Fibroblast of lung (primary cell): ENCODE measurements at regions not wholly inside any gene's neighbourhood (a gene's known extent, or its start where the extent isn't known, plus 50 kb on each side); places are given as distances from the start of the nearest gene placed in this dataset.

Source experiments
- DNase-seq, 2 donors: peaks; one replicate each; pipeline versions ENCODE4 v3.0.0 to v3.0.0-alpha.2; 2010; ENCODE audit warnings: low read depth in 2 of 2
- H2AFZ ChIP-seq: 2 replicates; pipeline ENCODE4 v1.5.1; 2012; ENCODE audit warnings: low read length, control low read depth, inconsistent platforms
- H3K27ac ChIP-seq: 2 replicates; pipeline ENCODE4 v1.5.1; 2011; ENCODE audit warnings: low read length, control low read depth; ENCODE audit not compliant: insufficient read depth
- H3K27me3 ChIP-seq: 2 replicates; pipeline ENCODE4 v1.5.1; 2011; ENCODE audit warnings: mild to moderate bottlenecking, low read length; ENCODE audit not compliant: control insufficient read depth, insufficient read depth
- H3K36me3 ChIP-seq: 2 replicates; pipeline ENCODE4 v1.5.1; 2011; ENCODE audit warnings: low read length; ENCODE audit not compliant: control insufficient read depth, insufficient read depth
- H3K4me1 ChIP-seq: 2 replicates; pipeline ENCODE4 v1.5.1; 2011; ENCODE audit warnings: low read length; ENCODE audit not compliant: control insufficient read depth, insufficient read depth; ENCODE audit errors: extremely low read depth
- H3K4me2 ChIP-seq: 2 replicates; pipeline ENCODE4 v1.5.1; 2011; ENCODE audit warnings: low read length, control low read depth; ENCODE audit not compliant: insufficient read depth; ENCODE audit errors: extremely low read depth
- H3K4me3 ChIP-seq, 4 experiments: fragments of 200-600 bp in 1 of 4; sonication (generic) in 1 of 4; replicated peaks in 1 of 4; 2 replicates each; pipeline ENCODE4 v1.5.1; 2011 to 2016; ENCODE audit warnings: low read length in 4 of 4, low read depth in 3 of 4, mild to moderate bottlenecking in 3 of 4, control low read depth in 2 of 4, inconsistent platforms in 1 of 4, mixed read lengths in 1 of 4; ENCODE audit not compliant: insufficient read depth in 1 of 4; ENCODE audit errors: control extremely low read depth in 1 of 4
- H3K79me2 ChIP-seq: 2 replicates; pipeline ENCODE4 v1.5.1; 2012; ENCODE audit warnings: mild to moderate bottlenecking, low read length, inconsistent platforms; ENCODE audit not compliant: control insufficient read depth, insufficient read depth
- H3K9ac ChIP-seq: 2 replicates; pipeline ENCODE4 v1.5.1; 2011; ENCODE audit warnings: mild to moderate bottlenecking, low read length, control low read depth; ENCODE audit not compliant: insufficient read depth
- H3K9me3 ChIP-seq: 2 replicates; pipeline ENCODE4 v1.5.1; 2012; ENCODE audit warnings: low read depth, low read length; ENCODE audit not compliant: control insufficient read depth, insufficient read depth
- H4K20me1 ChIP-seq: 2 replicates; pipeline ENCODE4 v1.5.1; 2011; ENCODE audit warnings: low read length; ENCODE audit not compliant: control insufficient read depth, insufficient read depth; ENCODE audit errors: extremely low read depth
- CTCF ChIP-seq, 2 donors: IDR thresholded peaks in 1 of 2; conservative IDR thresholded peaks in 1 of 2; 1 replicate in 1 of 2; 2 replicates in 1 of 2; pipeline ENCODE4 v1.5.1; 2011 to 2012; ENCODE audit warnings: low read length in 2 of 2, control low read depth in 1 of 2, inconsistent platforms in 1 of 2, low read depth in 1 of 2, mild to moderate bottlenecking in 1 of 2
- EZH2 ChIP-seq: IDR thresholded peaks from 2 replicates; pipeline ENCODE4 v1.5.1; 2012; ENCODE audit warnings: low read length, control low read depth, mild to moderate bottlenecking; ENCODE audit errors: missing control alignments

- Histone ChIP-seq H3K4me1 (no peaks in the 10 kb centered on the region), H4K20me1 (no peaks in the 10 kb centered on the region), H2AFZ (no peak overlapping the region), H3K36me3 (no peaks in the 10 kb centered on the region), H3K79me2 (no peaks in the 10 kb centered on the region), H3K4me3 (no peak overlapping the region), H3K9ac (no peak overlapping the region), H3K27me3 (no peaks in the 10 kb centered on the region), H3K27ac (no peak overlapping the region), H3K9me3 (no peaks in the 10 kb centered on the region), H3K4me2 (no peak overlapping the region)
- TF ChIP-seq EZH2 (no peak), CTCF (conservative IDR thresholded peaks at IDR 0.05 in 1 of 2, IDR thresholded peaks at IDR 0.05 in 1 of 2; ENCODE audit: low read depth in 1 of 2, low read length in 2 of 2) (no peak)
- no peak for DNase-seq
These were observed 792.0 kb downstream of the ETS1 start for GRCh38 chr11:127795326-127795725.

GRCh38 chr11:127791844-127792243, 791.3 kb upstream of the KIRREL3 start:
- Histone ChIP-seq H3K4me3 (no peak overlapping the region), H3K36me3 (no peaks in the 10 kb centered on the region), H3K9me3 (no peaks in the 10 kb centered on the region), H4K20me1 (no peaks in the 10 kb centered on the region), H3K9ac (no peak overlapping the region), H3K4me1 (no peaks in the 10 kb centered on the region), H3K27me3 (no peaks in the 10 kb centered on the region), H3K79me2 (no peaks in the 10 kb centered on the region), H3K27ac (no peak overlapping the region), H2AFZ (no peak overlapping the region), H3K4me2 (no peak overlapping the region)
- no peak for DNase-seq
- TF ChIP-seq EZH2 = no peak
- no peak for TF ChIP-seq CTCF (conservative IDR thresholded peaks at IDR 0.05 in 1 of 2, IDR thresholded peaks at IDR 0.05 in 1 of 2; ENCODE audit: low read depth in 1 of 2, low read length in 2 of 2)

GRCh38 chr11:127790592-127790991, 790.0 kb upstream of the KIRREL3 start:
- no peak overlapping the region for H3K4me2 ChIP-seq
- TF ChIP-seq CTCF (conservative IDR thresholded peaks at IDR 0.05 in 1 of 2, IDR thresholded peaks at IDR 0.05 in 1 of 2; ENCODE audit: low read depth in 1 of 2, low read length in 2 of 2) (no peak), EZH2 (no peak)
- H3K9ac ChIP-seq = no peak overlapping the region
- no peak overlapping the region for H3K4me3 ChIP-seq
- no peaks in the 10 kb centered on the region for H3K9me3 ChIP-seq
- no peak for DNase-seq
- no peaks in the 10 kb centered on the region for H3K36me3 ChIP-seq
- H3K27me3 ChIP-seq = no peaks in the 10 kb centered on the region
- H3K4me1 ChIP-seq = no peaks in the 10 kb centered on the region
- H4K20me1 ChIP-seq = no peaks in the 10 kb centered on the region
- no peak overlapping the region for H2AFZ ChIP-seq
- H3K27ac ChIP-seq = no peak overlapping the region
- no peaks in the 10 kb centered on the region for H3K79me2 ChIP-seq
